ENCODE measurements at regions not wholly inside any gene's neighbourhood (a gene's known extent, or its start where the extent isn't known, plus 50 kb on each side); places are given as distances from the start of the nearest gene placed in this dataset.

DNA sequence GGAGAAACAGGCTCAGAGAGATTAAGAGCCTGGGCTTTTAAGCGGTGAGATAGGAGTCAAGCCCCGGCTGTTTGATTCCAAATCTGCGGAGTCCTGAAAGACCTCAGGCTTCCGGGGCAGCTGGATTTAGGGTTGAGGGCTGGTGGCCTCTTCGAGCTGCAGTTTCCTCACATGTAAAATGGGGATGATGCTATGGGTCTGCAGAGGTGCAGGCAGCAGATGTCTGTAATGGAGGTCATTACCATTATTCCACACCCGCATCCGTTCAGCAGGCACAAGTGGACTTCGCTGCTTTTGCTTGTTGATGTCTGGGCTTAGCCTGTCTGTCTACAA, 175.6 kb upstream of the HS6ST1 start:
- Histone ChIP-seq H3K4me3 (no peak overlapping the region), H3K9me3 (no peaks in the 10 kb centered on the region), H3K27me3 (no peaks in the 10 kb centered on the region), H3K36me3 (no peaks in the 10 kb centered on the region), H3K4me1 (ENCODE audit: insufficient read depth) (peaks cover 9% of the 10 kb centered on the region), H3K27ac (no peak overlapping the region)
- TF ChIP-seq EP300 (IDR thresholded peaks at IDR 0.05) (no peak), POLR2A (IDR thresholded peaks at IDR 0.05) (no peak), CTCF (IDR thresholded peaks at IDR 0.05) (no peak)
- WGBS, 3 donors = 4 to 20% (median 8%) methylated on average over 8 of the region's 8 CpGs
- DNase-seq = peak in 2 of 5 donors; percentile 70 to 73
- intact Hi-C loops (cut with DNase I) = no loop called here

DNA sequence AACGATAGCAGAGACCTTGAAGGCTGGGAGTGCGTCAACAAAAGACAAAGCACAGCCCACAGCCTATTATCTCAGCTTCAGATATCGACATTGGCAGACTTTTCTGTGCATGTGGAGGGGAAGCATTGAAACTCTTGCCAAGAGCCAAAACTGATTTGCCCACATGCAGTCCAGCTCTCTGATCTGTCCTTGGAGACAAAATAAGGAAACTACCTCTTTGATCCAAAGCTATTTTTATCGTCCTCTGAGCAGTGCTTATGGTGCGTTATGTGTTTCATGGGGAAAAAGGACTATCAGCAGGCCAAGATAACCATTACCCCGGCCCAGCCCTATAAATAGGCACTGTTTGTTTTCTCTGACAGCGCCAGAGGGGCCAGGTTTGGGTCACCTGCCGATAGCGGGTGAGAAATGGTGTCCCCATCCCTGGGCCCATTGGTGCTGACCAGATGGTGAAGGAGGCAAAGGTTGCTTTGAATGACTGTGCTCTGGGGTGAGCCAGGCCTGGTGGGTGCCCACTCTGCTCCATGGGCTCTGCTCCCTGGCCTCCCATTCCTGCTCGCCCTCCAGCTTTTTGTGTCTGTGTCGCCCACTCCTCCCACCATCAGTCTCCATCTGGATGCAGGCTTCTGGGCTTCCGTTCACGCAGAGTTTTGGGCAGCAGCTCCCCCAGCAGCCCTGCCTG, 176.1 kb upstream of the HS6ST1 start:
- intact Hi-C loops (cut with DNase I) = loop anchor here in 1 of 4 donors (5.0 kb wide), 1 partner anchor 172 kb away; no protein-coding TSS in a partner anchor
- H3K27ac ChIP-seq = peak overlapping the region; percentile 2 to 19
- H3K36me3 ChIP-seq = no peaks in the 10 kb centered on the region
- H3K4me1 ChIP-seq (ENCODE audit: insufficient read depth) = peaks cover 9% of the 10 kb centered on the region
- peak; percentile 64 to 78 (median 70) for DNase-seq
- WGBS, 3 donors = 4 to 14% (median 5%) methylated on average over 13 of the region's 13 CpGs
- TF ChIP-seq EP300 (IDR thresholded peaks at IDR 0.05) (no peak), POLR2A (IDR thresholded peaks at IDR 0.05) (no peak)
- no peaks in the 10 kb centered on the region for H3K9me3 ChIP-seq
- H3K4me3 ChIP-seq = no peak overlapping the region
- no peaks in the 10 kb centered on the region for H3K27me3 ChIP-seq

DNA sequence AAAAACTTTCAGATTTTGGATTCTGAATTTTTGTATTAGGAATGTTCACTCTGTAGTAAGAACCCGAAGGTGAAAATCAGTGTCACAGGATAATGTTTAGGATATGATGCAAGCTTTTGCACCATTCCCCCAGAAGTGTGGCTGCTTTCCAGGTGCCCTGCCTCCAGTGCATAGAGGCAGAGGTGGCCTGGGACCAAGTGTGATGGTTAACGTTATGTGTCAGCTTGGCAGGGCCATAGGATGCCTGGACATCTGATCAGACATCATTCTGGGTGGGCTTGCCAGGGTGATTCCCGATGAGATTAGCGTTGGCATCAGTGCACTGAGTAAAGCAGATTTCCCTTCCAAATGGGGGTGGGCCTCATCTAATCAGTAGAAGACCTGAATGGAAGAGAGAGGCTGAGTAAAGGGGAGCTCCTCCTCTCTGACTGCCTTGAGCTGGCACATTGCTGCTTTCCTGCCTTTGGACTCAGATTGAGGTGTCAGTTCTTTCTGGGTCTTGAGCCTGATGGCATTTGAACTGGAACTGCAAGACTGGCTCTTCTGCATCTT, 177.4 kb upstream of the HS6ST1 start:
- 84 to 91% (median 89%) methylated on average over 4 of the region's 4 CpGs for WGBS, 3 donors
- peaks cover 12% of the 10 kb centered on the region for H3K4me1 ChIP-seq (ENCODE audit: insufficient read depth)
- H3K4me3 ChIP-seq = no peak overlapping the region
- DNase-seq = no peak
- no peak overlapping the region for H3K27ac ChIP-seq
- no peak for TF ChIP-seq CTCF (IDR thresholded peaks at IDR 0.05)
- no peak for TF ChIP-seq POLR2A (IDR thresholded peaks at IDR 0.05)
- no peak for TF ChIP-seq EP300 (IDR thresholded peaks at IDR 0.05)
- H3K36me3 ChIP-seq = no peaks in the 10 kb centered on the region
- no peaks in the 10 kb centered on the region for H3K9me3 ChIP-seq
- no peaks in the 10 kb centered on the region for H3K27me3 ChIP-seq
- intact Hi-C loops (cut with DNase I) = loop anchor here in 1 of 4 donors (5.0 kb wide), 1 partner anchor 174 kb away; no protein-coding TSS in a partner anchor

DNA sequence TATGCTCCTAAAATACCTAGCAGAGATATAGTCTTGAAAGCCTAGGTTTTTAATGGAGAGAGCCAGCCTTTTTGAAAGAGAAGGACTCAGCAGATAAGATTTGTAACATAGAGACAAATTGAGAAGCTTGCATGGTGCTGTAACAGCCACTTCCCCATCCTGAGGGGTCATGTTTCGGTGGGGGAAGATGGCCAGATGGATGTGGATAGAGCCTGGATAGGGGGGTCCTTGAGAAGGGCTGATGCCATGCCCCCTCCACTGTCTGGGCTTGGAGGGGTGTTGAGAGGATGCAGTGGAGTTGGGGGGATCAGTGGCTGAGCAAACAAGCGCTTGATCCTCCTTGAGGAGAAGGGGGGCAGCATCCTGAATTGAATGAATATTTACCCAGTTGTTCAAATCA, 178.0 kb upstream of the HS6ST1 start:
- no peaks in the 10 kb centered on the region for H3K27me3 ChIP-seq
- H3K4me3 ChIP-seq = no peak overlapping the region
- DNase-seq = no peak
- TF ChIP-seq POLR2A (IDR thresholded peaks at IDR 0.05) = no peak
- TF ChIP-seq CTCF (IDR thresholded peaks at IDR 0.05) = no peak
- TF ChIP-seq EP300 (IDR thresholded peaks at IDR 0.05) = no peak
- 95 to 98% (median 98%) methylated on average over 2 of the region's 2 CpGs for WGBS, 3 donors
- no peaks in the 10 kb centered on the region for H3K36me3 ChIP-seq
- intact Hi-C loops (cut with DNase I) = loop anchor here in 1 of 4 donors (5.0 kb wide), 1 partner anchor 174 kb away; no protein-coding TSS in a partner anchor
- no peak overlapping the region for H3K27ac ChIP-seq
- H3K4me1 ChIP-seq (ENCODE audit: insufficient read depth) = peaks cover 19% of the 10 kb centered on the region
- H3K9me3 ChIP-seq = no peaks in the 10 kb centered on the region

GRCh38 chr2:128497461-128497860, 178.8 kb upstream of the HS6ST1 start:
- Histone ChIP-seq H3K9me3 (no peaks in the 10 kb centered on the region), H3K27me3 (no peaks in the 10 kb centered on the region), H3K4me1 (ENCODE audit: insufficient read depth) (peaks cover 26% of the 10 kb centered on the region), H3K4me3 (no peak overlapping the region), H3K36me3 (no peaks in the 10 kb centered on the region), H3K27ac (no peak overlapping the region)
- WGBS, 3 donors = 96 to 100% (median 97%) methylated on average over 5 of the region's 5 CpGs
- no peak for TF ChIP-seq CTCF (IDR thresholded peaks at IDR 0.05)
- TF ChIP-seq POLR2A (IDR thresholded peaks at IDR 0.05) = no peak
- no peak for TF ChIP-seq EP300 (IDR thresholded peaks at IDR 0.05)
- intact Hi-C loops (cut with DNase I) = loop anchor here in 1 of 4 donors (5.0 kb wide), 1 partner anchor 175 kb away; no protein-coding TSS in a partner anchor
- DNase-seq = no peak

All from ovary (tissue), 7 donors.